Glomerular endothelial cell (primary cell): ENCODE measurements at regions not wholly inside any gene's neighbourhood (a gene's known extent, or its start where the extent isn't known, plus 50 kb on each side); places are given as distances from the start of the nearest gene placed in this dataset.

Experiments
- DNase-seq: peaks from one replicate; pipeline ENCODE4 v3.0.0-alpha.2; 2011; ENCODE audit warnings: low read depth, low spot score; ENCODE audit errors: extremely low read depth

- no peak for DNase-seq
Observed at GRCh38 chr5:103433211-103433610, 129.4 kb downstream of the NUDT12 start.

- no peak for DNase-seq
Observed at GRCh38 chr5:103428923-103429322, 133.7 kb downstream of the NUDT12 start.

- no peak for DNase-seq
Observed at GRCh38 chr5:103428411-103428871, 134.1 kb downstream of the NUDT12 start.

GRCh38 chr5:103427326-103427725 is 135.3 kb downstream of the NUDT12 start:
- no peak for DNase-seq

GRCh38 chr5:103425686-103426454 is 136.7 kb downstream of the NUDT12 start:
- DNase-seq, result no peak

- DNase-seq, result no peak
Observed at GRCh38 chr5:103424453-103425205, 138.0 kb downstream of the NUDT12 start.

GRCh38 chr5:103424026-103424425 is 138.6 kb downstream of the NUDT12 start:
- no peak for DNase-seq

GRCh38 chr5:103422756-103423155 is 139.8 kb downstream of the NUDT12 start:
- DNase-seq, result no peak

- DNase-seq, result no peak
Observed at GRCh38 chr5:103414604-103415003, 148.0 kb downstream of the NUDT12 start.

- DNase-seq, result no peak
Observed at GRCh38 chr5:103411711-103412110, 150.9 kb downstream of the NUDT12 start.

GRCh38 chr5:103410172-103410571 is 151.6 kb downstream of the MACIR start:
- DNase-seq, result no peak

- DNase-seq, result no peak
Observed at GRCh38 chr5:103409013-103409670, 150.6 kb downstream of the MACIR start.

GRCh38 chr5:103408408-103408807 is 149.8 kb downstream of the MACIR start:
- no peak for DNase-seq

GRCh38 chr5:103407402-103407801 is 148.8 kb downstream of the MACIR start:
- DNase-seq, result no peak

- no peak for DNase-seq
Observed at GRCh38 chr5:103404483-103404882, 145.9 kb downstream of the MACIR start.

- no peak for DNase-seq
Observed at GRCh38 chr5:103402851-103403250, 144.3 kb downstream of the MACIR start.

GRCh38 chr5:103397739-103398581 is 139.4 kb downstream of the MACIR start:
- DNase-seq, result no peak

- no peak for DNase-seq
Observed at GRCh38 chr5:103394676-103395075, 136.1 kb downstream of the MACIR start.

- no peak for DNase-seq
Observed at GRCh38 chr5:103393101-103393754, 134.7 kb downstream of the MACIR start.

GRCh38 chr5:103391659-103392058 is 133.1 kb downstream of the MACIR start:
- no peak for DNase-seq
